RWPE2 (cell line): ENCODE measurements at regions not wholly inside any gene's neighbourhood (a gene's known extent, or its start where the extent isn't known, plus 50 kb on each side); places are given as distances from the start of the nearest gene placed in this dataset.
"Not testable (repeated sequence)": the region's sequence is repeated elsewhere in the genome, so short reads cannot be mapped to it uniquely, and the experiment has no call there.

Source experiments
- ATAC-seq: fragments of 200-7000 bp; cut with Tn5 transposase; 3 replicates; pipeline ENCODE4 v1.9.1; 2021; ENCODE audit warnings: low read depth
- DNase-seq: peaks from one replicate; pipeline ENCODE4 v3.0.0-alpha.2; 2020; ENCODE audit warnings: low spot score
- H3K27ac ChIP-seq: fragments of 450-650 bp; 2 replicates; pipeline ENCODE4 v1.5.1; 2017; ENCODE audit warnings: mild to moderate bottlenecking; ENCODE audit not compliant: poor library complexity, severe bottlenecking
- H3K27me3 ChIP-seq: fragments of 250-450 bp; sonication (Bioruptor Pico); 2 replicates; pipeline ENCODE4 v1.5.1; 2021; ENCODE audit warnings: mild to moderate bottlenecking, moderate library complexity; ENCODE audit not compliant: insufficient read depth, poor library complexity, severe bottlenecking
- H3K36me3 ChIP-seq: fragments of 250-450 bp; sonication (Bioruptor Pico); 2 replicates; pipeline ENCODE4 v1.5.1; 2020; ENCODE audit warnings: low read depth, mild to moderate bottlenecking, moderate library complexity
- H3K4me1 ChIP-seq: fragments of 250-450 bp; sonication (Bioruptor Pico); 2 replicates; pipeline ENCODE4 v1.5.1; 2021; ENCODE audit warnings: mild to moderate bottlenecking, moderate library complexity; ENCODE audit not compliant: insufficient read depth, poor library complexity, severe bottlenecking
- H3K4me3 ChIP-seq: fragments of 250-450 bp; sonication (Bioruptor Pico); 2 replicates; pipeline ENCODE4 v1.5.1; 2021; ENCODE audit warnings: mild to moderate bottlenecking, moderate library complexity; ENCODE audit not compliant: severe bottlenecking
- H3K9me3 ChIP-seq: fragments of 250-450 bp; sonication (Bioruptor Pico); 2 replicates; pipeline ENCODE4 v1.5.1; 2021; ENCODE audit warnings: mild to moderate bottlenecking, moderate library complexity; ENCODE audit not compliant: severe bottlenecking
- TF ChIP-seq, protein P1 (sequence below): fragments of 450-650 bp; IDR thresholded peaks from one replicate; pipeline ENCODE4 v1.5.1; 2017; ENCODE audit warnings: mild to moderate bottlenecking, moderate library complexity; ENCODE audit not compliant: poor library complexity, severe bottlenecking

DNA sequence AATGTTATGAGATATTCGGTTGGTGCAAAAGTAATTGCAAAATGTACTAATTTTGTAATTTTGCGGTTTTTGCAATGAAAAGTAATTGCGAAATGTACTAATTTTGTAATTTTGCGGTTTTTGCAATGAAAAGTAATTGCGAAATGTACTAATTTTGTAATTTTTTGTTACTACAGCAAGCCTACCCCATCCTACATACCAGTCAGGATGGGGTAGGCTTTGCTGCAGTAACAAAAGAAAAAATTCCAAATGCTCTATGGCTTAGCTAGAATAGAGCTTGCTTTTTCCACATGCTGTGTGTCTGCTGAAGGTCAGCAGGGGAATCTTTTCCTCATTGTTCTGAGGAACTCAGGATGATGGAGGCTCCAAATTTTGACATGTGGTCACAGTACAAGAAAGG is 83.3 kb upstream of the GPRC5B start:
- peaks cover 2% of the 10 kb centered on the region for H3K9me3 ChIP-seq
- no peak overlapping the region for H3K27ac ChIP-seq
- no peak overlapping the region for H3K4me3 ChIP-seq
- no peaks in the 10 kb centered on the region for H3K36me3 ChIP-seq
- H3K27me3 ChIP-seq: peaks cover under 1% of the 10 kb centered on the region
- ATAC-seq (no peak), DNase-seq (no peak)
- TF ChIP-seq, protein P1, sequence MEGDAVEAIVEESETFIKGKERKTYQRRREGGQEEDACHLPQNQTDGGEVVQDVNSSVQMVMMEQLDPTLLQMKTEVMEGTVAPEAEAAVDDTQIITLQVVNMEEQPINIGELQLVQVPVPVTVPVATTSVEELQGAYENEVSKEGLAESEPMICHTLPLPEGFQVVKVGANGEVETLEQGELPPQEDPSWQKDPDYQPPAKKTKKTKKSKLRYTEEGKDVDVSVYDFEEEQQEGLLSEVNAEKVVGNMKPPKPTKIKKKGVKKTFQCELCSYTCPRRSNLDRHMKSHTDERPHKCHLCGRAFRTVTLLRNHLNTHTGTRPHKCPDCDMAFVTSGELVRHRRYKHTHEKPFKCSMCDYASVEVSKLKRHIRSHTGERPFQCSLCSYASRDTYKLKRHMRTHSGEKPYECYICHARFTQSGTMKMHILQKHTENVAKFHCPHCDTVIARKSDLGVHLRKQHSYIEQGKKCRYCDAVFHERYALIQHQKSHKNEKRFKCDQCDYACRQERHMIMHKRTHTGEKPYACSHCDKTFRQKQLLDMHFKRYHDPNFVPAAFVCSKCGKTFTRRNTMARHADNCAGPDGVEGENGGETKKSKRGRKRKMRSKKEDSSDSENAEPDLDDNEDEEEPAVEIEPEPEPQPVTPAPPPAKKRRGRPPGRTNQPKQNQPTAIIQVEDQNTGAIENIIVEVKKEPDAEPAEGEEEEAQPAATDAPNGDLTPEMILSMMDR: no peak
- H3K4me1 ChIP-seq: no peaks in the 10 kb centered on the region

DNA sequence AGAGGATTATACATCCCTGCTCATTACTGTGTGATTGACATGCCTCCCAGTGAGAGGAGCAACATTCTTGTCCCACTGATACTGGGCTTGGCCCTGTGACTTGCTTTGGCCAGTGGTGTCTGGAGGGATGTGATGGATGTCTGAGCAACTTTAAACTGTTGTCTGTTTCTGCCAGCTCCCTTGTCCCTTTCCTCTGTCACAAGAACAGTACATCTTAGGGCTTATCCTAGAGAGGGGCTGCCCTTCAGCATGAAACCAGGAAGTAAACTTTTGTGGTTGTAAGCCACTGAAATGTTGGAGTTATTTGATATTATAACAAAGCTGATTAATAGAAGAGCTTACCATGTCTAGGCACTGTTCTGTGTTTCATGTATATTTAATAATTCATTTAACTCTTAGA is 82.9 kb upstream of the GPRC5B start:
- DNase-seq (no peak), ATAC-seq (no peak)
- Histone ChIP-seq H3K9me3 (peaks cover 2% of the 10 kb centered on the region), H3K27ac (no peak overlapping the region), H3K4me3 (no peak overlapping the region), H3K27me3 (peaks cover 5% of the 10 kb centered on the region), H3K4me1 (no peaks in the 10 kb centered on the region), H3K36me3 (no peaks in the 10 kb centered on the region)
- TF ChIP-seq, protein P1: no peak

DNA sequence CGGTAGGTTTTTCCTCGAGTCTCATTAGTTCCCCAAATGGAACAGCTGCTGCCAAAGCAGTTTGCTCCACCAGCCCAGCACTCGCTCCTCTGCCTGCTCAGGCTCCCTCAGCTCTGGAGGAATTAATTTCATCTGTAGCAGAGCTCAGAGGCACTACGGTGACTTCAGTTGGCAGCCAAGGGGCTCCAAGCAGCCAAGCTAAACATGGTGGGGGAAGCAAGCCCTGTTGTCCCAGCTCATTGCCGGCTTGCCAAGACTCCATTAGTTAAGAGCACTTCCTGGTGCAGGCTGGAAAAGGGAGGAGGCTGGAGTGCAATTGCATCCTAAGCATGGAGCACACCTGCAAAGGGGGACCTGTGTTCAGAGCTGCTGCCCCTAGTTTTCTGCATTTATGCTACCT is 78.7 kb upstream of the GPRC5B start:
- H3K4me3 ChIP-seq: no peak overlapping the region
- DNase-seq (no peak), ATAC-seq (no peak)
- TF ChIP-seq, protein P1: no peak
- no peaks in the 10 kb centered on the region for H3K9me3 ChIP-seq
- H3K4me1 ChIP-seq: no peaks in the 10 kb centered on the region
- H3K36me3 ChIP-seq: no peaks in the 10 kb centered on the region
- no peak overlapping the region for H3K27ac ChIP-seq
- peaks cover 31% of the 10 kb centered on the region for H3K27me3 ChIP-seq

DNA sequence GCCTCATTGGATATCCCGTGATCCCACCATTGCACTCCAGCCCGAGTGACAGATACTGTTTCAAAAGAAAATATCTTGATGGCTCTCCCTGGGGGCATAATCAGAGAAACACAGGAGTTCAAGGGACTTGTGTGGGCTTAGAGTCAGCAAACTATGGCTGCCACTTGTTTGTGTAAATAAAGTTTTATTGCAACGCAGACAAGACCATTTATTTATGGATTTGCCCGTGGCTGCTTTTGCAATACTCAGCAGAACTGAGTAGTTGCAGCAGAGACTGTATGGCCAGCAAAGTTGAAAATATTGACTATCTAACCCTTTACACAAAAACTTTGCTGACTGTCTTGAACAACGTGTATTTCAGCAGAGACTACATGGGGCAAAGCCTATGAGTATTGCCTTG is 75.5 kb upstream of the GPRC5B start:
- Histone ChIP-seq H3K4me1 (no peaks in the 10 kb centered on the region), H3K27me3 (peaks cover 42% of the 10 kb centered on the region), H3K36me3 (no peaks in the 10 kb centered on the region), H3K9me3 (no peaks in the 10 kb centered on the region), H3K27ac (no peak overlapping the region), H3K4me3 (no peak overlapping the region)
- ATAC-seq (no peak), DNase-seq (no peak)
- TF ChIP-seq, protein P1: no peak

DNA sequence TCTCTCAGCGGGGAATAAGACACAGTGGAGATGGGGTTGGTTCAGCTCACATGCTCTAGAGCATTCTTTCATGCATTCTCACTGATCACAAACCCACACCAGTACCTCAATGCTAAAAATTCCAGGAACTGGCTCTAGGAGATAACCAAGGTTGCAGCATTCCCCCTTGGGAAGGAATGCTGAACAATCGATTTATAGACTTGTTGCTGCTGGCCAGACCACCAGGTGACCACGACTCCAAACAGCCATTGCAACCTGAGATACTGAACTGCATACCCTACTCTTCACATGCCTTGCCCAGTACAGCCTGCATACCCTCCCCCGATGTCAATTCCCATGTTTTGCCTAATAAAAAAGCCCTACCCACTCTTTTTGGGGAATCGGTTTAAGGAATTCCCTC is 75.1 kb upstream of the GPRC5B start:
- no peak overlapping the region for H3K4me3 ChIP-seq
- H3K9me3 ChIP-seq: no peaks in the 10 kb centered on the region
- ATAC-seq (no peak), DNase-seq (no peak)
- peaks cover 42% of the 10 kb centered on the region for H3K27me3 ChIP-seq
- no peaks in the 10 kb centered on the region for H3K4me1 ChIP-seq
- TF ChIP-seq, protein P1: no peak
- no peak overlapping the region for H3K27ac ChIP-seq
- no peaks in the 10 kb centered on the region for H3K36me3 ChIP-seq

DNA sequence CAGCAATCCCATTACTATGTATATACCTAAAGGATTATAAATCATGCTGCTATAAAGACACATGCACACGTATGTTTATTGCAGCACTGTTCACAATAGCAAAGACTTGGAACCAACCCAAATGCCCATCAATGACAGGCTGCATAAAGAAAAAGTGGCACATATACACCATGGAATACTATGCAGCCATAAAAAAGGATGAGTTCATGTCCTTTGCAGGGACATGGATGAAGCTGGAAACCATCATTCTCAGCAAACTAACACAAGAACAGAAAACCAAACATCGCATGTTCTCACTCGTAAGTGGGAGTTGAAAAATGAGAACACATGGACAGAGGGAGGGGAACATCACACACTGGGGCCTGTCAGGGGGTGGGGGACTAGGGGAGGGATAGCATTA is 71.2 kb upstream of the GPRC5B start:
- not testable (repeated sequence) for H3K36me3 ChIP-seq, H3K4me3 ChIP-seq, H3K9me3 ChIP-seq, DNase-seq, ATAC-seq, H3K27ac ChIP-seq, H3K4me1 ChIP-seq
- peaks cover 37% of the 10 kb centered on the region for H3K27me3 ChIP-seq

DNA sequence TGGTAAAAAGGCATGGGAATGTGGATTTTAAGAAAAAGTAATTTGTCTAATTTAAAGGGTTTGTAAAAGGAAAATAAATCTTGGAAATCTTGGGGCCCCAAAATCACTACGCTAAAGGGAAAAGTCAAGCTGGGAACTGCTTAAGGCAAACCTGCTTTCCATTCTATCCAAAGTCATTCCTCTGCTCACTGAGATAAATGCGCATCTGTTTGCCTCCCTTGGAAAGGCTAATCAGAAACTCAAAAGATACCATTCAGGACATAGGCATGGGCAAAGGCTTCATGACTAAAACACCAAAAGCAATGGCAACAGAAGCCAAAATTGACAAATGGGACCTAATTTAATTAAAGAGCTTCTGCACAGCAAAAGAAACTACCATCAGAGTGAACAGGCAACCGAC is 70.4 kb upstream of the GPRC5B start:
- H3K27ac ChIP-seq, H3K4me3 ChIP-seq: not testable (repeated sequence)
- H3K27me3 ChIP-seq: peaks cover 33% of the 10 kb centered on the region

More for the DNA sequence above, 70.4 kb upstream of the GPRC5B start:
- ATAC-seq, H3K36me3 ChIP-seq, DNase-seq, H3K9me3 ChIP-seq, H3K4me1 ChIP-seq: not testable (repeated sequence)
